Coronary artery (tissue), 2 donors: ENCODE measurements at regions not wholly inside any gene's neighbourhood (a gene's known extent, or its start where the extent isn't known, plus 50 kb on each side); places are given as distances from the start of the nearest gene placed in this dataset.
A peak's percentile ranks its signal among the peaks of the same experiment; 100 is the strongest.
"Not testable (repeated sequence)": the region's sequence is repeated elsewhere in the genome, so short reads cannot be mapped to it uniquely, and the experiment has no call there.

Experiments used
- DNase-seq: peaks from one replicate; pipeline ENCODE4 v3.0.0-alpha.2; 2017; ENCODE audit warnings: low spot score
- H3K27ac ChIP-seq, 2 donors: fragments of 200-600 bp; sonication (generic); one replicate each; pipeline ENCODE4 v1.5.1; 2016 to 2019
- H3K4me3 ChIP-seq: fragments of 200-600 bp; sonication (generic); 2 replicates; pipeline ENCODE4 v1.5.1; 2016; ENCODE audit warnings: mild to moderate bottlenecking, moderate library complexity
- TF ChIP-seq, protein P1 (sequence below): fragments of 200-600 bp; sonication (generic); IDR thresholded peaks from one replicate; pipeline ENCODE4 v1.5.1; 2019; ENCODE audit warnings: antibody characterized with exemption

GRCh38 chr14:84929086-84929485 lies 600.9 kb upstream of the FLRT2 start:
- TF ChIP-seq, protein P1, sequence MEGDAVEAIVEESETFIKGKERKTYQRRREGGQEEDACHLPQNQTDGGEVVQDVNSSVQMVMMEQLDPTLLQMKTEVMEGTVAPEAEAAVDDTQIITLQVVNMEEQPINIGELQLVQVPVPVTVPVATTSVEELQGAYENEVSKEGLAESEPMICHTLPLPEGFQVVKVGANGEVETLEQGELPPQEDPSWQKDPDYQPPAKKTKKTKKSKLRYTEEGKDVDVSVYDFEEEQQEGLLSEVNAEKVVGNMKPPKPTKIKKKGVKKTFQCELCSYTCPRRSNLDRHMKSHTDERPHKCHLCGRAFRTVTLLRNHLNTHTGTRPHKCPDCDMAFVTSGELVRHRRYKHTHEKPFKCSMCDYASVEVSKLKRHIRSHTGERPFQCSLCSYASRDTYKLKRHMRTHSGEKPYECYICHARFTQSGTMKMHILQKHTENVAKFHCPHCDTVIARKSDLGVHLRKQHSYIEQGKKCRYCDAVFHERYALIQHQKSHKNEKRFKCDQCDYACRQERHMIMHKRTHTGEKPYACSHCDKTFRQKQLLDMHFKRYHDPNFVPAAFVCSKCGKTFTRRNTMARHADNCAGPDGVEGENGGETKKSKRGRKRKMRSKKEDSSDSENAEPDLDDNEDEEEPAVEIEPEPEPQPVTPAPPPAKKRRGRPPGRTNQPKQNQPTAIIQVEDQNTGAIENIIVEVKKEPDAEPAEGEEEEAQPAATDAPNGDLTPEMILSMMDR = no peak
- H3K27ac ChIP-seq = no peak overlapping the region
- no peak for DNase-seq
- H3K4me3 ChIP-seq = no peak overlapping the region

DNA sequence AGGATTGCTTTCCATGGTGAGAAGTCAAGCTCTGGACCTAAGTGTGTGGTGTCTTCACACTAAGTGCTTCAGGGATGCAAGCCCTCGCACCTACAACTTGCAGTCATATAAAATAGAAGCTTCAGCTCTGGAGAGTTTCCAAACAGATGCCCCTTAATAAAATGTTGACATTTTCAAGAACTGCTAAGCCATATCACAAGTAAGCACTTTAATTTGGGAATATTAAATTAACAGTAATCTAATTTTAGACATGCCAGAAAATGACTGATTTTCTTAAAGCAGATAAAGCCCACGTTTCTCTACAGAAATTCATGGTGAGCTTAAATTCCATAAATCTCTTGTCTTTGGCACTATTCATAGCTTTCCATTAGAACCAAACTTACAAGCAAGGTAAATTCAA lies 600.1 kb upstream of the FLRT2 start:
- Histone ChIP-seq H3K27ac (no peak overlapping the region), H3K4me3 (no peak overlapping the region)
- no peak for DNase-seq
- TF ChIP-seq, protein P1 = no peak

GRCh38 chr14:84937016-84937415 lies 592.9 kb upstream of the FLRT2 start:
- no peak for DNase-seq
- H3K27ac ChIP-seq = no peak overlapping the region
- TF ChIP-seq, protein P1 = no peak
- no peak overlapping the region for H3K4me3 ChIP-seq

- Histone ChIP-seq H3K27ac (no peak overlapping the region), H3K4me3 (no peak overlapping the region)
- TF ChIP-seq, protein P1 = no peak
- no peak for DNase-seq
Observed at GRCh38 chr14:84937449-84937848, 592.5 kb upstream of the FLRT2 start.

- DNase-seq, H3K4me3 ChIP-seq, H3K27ac ChIP-seq: not testable (repeated sequence)
Observed at GRCh38 chr14:84944901-84945300, 585.0 kb upstream of the FLRT2 start.

- Histone ChIP-seq H3K4me3 (no peak overlapping the region), H3K27ac (no peak overlapping the region)
- DNase-seq = no peak
- TF ChIP-seq, protein P1 = no peak
Observed at GRCh38 chr14:84959851-84960520, 570.0 kb upstream of the FLRT2 start.

DNA sequence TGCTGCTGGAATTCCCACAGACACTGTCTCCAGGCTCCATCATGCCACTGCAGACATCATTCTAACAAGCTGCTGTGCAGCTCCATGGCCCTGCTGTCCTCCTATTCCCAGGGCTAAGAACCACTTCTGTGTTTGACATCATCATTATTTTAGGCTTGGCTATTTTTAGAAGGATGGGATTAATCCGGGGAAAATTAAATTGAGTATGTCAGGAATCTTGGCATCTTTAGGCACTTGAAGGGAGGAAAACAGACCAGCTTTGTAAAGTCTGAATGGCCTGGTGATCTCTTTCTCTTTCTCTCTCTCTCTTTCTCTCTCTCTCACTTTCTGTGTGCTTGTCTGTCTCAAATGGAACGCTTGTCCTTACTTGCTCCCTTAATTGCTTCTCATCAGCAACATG lies 568.3 kb upstream of the FLRT2 start:
- DNase-seq = no peak
- TF ChIP-seq, protein P1 = no peak
- H3K4me3 ChIP-seq = peak overlapping the region; percentile 6
- H3K27ac ChIP-seq = no peak overlapping the region
